Activated T-cell treated with anti-CD3 and anti-CD28 coated beads for 48 hours (primary cell): ENCODE measurements at regions not wholly inside any gene's neighbourhood (a gene's known extent, or its start where the extent isn't known, plus 50 kb on each side); places are given as distances from the start of the nearest gene placed in this dataset.

Experiments
- DNase-seq: peaks from one replicate; pipeline ENCODE4 v3.0.0-alpha.2; 2020; ENCODE audit warnings: low read depth

- DNase-seq = no peak
These were observed 67.7 kb upstream of the PGRMC2 start for GRCh38 chr4:128355305-128355704.

GRCh38 chr4:128354205-128354821 is 66.7 kb upstream of the PGRMC2 start:
- DNase-seq = no peak

GRCh38 chr4:128353791-128354190 is 66.2 kb upstream of the PGRMC2 start:
- DNase-seq = no peak

- DNase-seq = no peak
These were observed 63.9 kb upstream of the PGRMC2 start for GRCh38 chr4:128351502-128351901.

- DNase-seq = no peak
These were observed 62.9 kb upstream of the PGRMC2 start for GRCh38 chr4:128350449-128351045.

- DNase-seq = no peak
These were observed 62.3 kb upstream of the PGRMC2 start for GRCh38 chr4:128349921-128350320.

GRCh38 chr4:128347930-128348660 is 60.5 kb upstream of the PGRMC2 start:
- DNase-seq = no peak

- DNase-seq = no peak
These were observed 59.7 kb upstream of the PGRMC2 start for GRCh38 chr4:128347175-128347868.

- no peak for DNase-seq
These were observed 58.6 kb upstream of the PGRMC2 start for GRCh38 chr4:128346054-128346716.

- no peak for DNase-seq
These were observed 58.0 kb upstream of the PGRMC2 start for GRCh38 chr4:128345650-128346049.

GRCh38 chr4:128342762-128343161 is 55.1 kb upstream of the PGRMC2 start:
- no peak for DNase-seq

- no peak for DNase-seq
These were observed 54.0 kb upstream of the PGRMC2 start for GRCh38 chr4:128341634-128342033.

- DNase-seq = no peak
These were observed 51.2 kb upstream of the PGRMC2 start for GRCh38 chr4:128338634-128339355.

GRCh38 chr4:128337863-128338262 is 50.2 kb upstream of the PGRMC2 start:
- DNase-seq = no peak
